ENCODE measurements at regions not wholly inside any gene's neighbourhood (a gene's known extent, or its start where the extent isn't known, plus 50 kb on each side); places are given as distances from the start of the nearest gene placed in this dataset.

DNA sequence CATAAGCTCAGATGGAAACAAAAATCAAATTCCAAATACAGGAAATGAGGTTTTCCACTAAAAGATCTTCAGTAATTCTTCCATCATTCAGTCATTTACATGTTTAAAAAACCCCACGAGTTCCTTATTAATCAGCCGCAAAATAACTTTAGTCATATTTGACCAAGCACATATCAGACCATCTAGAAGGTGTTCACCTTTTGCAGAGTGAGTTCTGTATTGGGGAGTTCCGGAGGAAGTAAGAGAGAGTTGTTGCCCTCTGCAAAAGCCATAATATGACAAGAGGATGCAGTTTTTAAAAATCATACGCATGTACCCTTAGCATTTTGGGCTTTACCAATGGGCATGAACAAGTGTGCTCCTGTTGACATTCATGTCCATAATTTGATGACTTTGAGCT, 61.6 kb downstream of the CCR1 start:
- no peak for DNase-seq

GRCh38 chr3:46146021-46146420, 62.1 kb downstream of the CCR1 start:
- no peak for DNase-seq

DNA sequence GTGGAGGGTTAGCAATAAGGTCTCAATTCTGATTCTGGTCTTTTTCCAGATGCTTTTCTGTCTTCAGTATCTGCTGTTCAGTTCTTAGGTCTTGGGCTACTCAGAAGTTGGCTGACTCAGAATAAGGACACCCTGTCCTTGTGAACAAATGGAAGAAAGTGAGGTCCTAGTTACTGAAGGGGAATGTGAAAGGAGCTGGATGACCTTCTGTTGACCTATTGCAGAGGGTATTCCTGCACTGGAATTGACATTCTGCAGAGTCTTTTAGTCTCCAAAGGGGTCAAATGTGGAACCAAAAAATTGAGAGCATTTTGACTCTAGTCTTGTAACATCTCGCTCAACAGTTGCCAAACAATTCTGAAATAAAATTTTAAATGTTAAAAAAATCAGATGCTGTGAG, 63.0 kb downstream of the CCR1 start:
- no peak for DNase-seq

DNA sequence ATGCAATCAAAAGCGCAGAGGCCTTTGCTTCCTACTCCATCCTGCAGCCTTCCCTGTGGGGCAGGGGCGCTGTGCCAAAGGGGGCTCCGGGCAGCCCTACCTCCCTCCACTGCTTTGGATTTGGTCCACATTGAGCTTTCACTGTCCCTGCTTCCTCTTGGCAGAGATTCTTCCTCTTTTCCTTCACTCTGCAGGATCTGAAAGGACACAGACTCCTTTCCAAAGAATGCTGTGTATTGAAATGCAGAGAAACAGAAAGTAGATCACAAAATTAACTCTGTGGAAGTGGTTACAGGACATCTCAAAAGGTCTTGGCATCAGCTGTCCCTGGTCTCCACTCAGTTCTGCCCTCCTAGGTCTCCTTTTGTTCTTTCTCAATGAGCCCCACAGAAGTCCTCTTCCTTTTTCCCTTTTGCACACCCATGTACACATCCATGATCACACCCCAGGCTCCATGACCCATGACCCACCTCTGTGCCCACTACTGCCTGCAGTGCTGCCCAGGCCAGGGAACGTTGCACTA, 64.1 kb downstream of the CCR1 start:
- peak; percentile 16 for DNase-seq

- no peak for DNase-seq
Observed at GRCh38 chr3:46141813-46142212, 66.3 kb downstream of the CCR1 start.

- no peak for DNase-seq
Observed at GRCh38 chr3:46138581-46138980, 69.5 kb downstream of the CCR1 start.

DNA sequence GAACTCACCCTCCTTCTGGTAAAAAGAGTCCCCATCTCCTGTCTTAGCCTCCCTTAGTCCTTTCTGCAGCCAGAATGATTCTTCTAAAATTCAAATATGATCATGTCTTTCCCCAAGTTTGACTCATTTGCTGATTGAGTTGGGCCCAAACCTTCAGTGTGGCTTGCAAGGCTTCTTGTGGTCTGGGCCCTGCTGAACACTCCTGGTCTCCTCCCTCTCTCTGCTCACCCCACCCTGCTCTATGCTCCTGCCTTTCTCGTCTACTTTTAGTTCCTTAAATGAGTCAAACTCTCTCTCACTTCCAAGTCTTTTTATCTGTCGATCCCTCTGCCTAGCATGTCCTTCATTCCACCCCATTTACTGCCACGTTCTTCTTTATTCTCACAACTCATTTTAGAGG, 72.6 kb downstream of the CCR1 start:
- no peak for DNase-seq

DNA sequence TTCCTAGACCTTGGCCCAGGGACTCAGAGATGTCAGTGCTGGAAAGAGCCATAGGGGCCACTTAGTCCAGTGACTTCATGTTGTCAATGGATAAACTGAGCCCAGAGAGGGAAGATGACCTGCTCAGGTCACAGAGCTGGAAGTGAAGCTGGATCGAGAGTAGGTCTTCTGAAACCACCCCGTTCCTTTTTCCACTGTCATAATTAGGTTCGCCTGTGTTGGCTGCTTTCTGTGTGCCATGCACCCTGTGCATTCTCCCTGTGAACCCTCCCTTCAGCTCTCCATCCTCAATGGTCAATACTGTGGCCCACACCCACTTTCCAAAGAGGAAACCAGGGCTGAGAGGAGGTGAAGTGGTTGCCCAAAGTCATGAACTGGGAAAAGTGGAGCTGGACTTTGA, 74.8 kb downstream of the CCR1 start:
- no peak for DNase-seq

GRCh38 chr3:46132565-46132964, 75.5 kb downstream of the CCR1 start:
- no peak for DNase-seq

DNA sequence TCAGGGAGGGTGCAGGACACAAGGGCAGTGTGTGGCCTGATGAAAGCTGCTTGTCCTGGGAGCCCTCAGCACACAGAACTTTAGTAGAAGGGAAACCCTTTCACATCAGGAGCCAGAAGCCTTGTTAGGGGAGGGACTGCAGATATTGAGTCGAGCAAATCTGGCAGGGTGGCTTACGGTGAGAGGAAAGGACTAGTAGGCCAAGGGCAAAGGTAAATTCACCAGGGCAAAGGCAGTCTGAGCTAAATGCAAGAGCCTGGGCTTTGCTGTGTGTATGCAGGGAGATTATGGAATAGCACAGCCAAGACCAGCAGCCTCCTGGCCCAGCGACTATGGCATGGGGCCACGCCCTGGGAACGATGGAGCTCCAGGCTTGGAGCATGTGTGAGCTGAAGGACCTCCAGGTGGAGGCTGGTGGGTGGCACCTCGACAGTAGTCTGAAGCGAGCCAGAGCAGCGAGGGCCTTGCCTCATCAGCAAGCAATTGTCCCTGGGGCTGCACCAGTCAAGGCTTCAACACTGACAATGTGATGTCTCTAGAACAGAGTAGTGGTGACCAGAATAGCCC, 76.1 kb downstream of the CCR1 start:
- DNase-seq: no peak

DNA sequence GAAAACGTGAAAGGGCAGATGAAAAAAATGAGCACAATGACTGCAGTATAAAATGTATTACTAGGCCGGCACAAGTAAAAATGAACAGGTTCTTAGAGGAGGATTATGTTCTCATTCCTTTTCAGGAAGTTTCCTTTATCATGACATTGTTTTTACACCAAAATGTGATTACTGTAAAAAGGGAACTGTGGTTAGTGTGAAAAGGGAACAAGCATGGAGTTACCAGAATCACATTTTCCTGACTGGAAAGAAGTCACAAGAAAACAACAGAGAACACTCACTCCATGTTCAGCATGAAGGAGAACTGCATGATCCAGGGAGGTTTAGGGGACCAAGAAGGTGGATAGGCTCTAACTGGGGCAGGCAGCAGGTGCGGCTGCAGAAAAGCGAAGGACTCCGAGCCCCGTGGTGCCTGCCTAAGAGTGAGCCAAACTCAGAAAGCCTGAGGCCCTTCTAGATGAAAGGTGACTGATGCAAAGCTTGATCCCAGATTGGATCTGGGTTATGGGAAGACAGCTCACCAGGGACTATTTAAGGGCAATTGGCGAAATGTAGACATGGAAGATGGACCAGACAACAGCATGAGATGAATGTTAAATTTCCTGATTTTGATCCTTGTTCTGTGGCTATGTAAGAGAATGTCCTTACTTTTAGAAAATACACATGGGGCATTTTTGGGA, 77.3 kb downstream of the CCR1 start:
- no peak for DNase-seq

GRCh38 chr3:46129588-46130272, 78.4 kb downstream of the CCR1 start:
- no peak for DNase-seq

DNA sequence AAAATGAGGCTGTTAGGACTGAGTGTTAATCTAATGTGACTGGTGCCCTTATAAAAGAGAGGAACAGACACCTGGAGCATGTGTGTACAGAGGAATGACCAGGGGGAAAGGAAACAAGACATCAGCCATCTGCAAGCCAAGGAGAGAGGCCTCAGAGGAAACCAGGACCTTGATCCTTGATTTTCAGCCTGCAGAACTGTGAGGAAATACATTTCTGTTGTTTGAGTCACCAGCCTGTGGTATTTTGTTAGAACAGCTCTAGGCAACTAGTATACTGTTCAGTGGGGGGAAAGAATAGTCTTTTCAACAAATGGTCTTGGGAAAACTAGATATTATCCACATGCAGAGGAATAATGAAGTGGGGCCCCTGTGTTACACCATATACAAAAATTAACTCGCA, 80.6 kb downstream of the CCR1 start:
- no peak for DNase-seq

DNA sequence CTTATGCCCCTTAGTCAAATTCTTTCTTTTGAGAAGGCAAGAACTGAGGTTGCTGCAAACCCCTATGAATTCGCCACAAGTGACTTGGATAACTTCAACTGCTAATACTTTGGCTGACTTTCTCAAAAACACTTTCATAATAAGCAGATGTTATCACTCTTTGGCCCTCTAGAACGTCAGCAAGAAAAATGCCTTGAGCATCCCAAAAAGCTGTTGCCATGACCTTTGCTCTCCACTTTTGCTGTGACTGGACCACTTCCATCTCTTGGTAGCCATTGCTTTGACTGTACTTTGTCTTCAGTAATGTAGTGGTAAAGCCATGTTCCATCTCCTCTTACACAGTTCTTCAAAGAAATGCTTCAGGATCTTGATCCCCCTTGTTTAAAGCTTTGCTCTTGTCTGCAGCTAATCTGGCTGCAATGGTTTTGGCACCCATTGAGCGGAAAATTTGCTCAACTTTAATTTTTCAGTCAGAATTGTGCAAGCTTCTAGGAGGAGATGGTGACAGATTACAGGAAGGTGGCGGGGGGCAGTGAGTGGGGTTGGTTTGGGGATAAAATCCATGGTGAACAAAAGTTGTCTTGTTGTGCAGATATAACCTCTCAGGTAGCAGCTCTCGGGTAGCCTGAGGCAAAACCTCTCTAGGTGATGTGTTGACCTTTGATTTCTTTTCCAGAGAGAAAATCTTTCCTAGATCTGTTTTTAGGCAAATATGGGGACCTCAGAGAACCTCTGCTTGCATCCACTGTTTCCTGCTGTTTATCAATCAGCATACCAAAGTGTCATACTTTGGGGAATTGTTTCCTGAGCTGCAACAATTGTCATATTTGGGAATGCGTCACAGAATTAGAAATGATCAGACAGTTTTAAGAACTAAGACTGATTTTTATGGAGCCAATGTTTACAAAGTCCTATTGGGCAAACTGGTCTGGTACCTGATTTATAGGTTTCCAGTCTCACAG, 83.6 kb downstream of the CCR1 start:
- no peak for DNase-seq

DNA sequence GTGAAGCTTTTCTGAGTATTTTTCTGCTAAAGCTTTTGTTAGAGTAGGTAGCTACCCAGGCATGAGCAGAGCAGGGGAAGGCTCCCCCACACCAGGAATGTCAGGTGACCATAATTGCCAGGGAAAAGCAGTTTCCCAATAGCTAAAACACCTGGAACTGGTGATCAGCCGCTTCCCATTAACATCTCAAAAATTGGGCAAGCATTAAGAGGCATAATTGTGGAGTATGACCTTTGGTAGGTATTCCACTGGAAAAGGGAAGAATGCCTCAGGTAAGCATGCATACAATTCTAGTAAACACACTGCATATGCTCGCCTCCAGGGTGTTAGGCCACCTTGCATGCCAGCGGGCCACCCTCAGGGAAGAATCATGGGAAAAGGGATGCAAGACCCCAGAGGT, 84.5 kb downstream of the CCR1 start:
- DNase-seq: no peak

DNA sequence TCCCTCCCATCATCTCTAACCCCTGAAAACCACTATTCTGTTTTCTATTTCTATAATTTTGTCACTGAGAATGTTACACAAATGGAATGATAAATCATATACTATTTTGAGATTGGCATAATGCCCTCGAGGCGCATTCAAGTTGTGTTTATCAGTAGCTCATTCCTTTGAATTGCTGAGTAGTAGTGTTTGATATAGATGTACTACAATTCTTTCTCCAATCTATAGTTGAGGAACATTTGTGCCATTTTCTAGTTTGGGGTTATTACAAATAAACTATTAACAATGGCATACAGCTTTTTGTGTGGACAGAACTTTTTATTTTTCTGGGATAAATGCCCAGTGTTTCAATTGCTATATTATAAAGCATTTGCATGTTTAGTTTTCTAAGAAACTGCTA, 86.0 kb downstream of the CCR1 start:
- DNase-seq: no peak

DNA sequence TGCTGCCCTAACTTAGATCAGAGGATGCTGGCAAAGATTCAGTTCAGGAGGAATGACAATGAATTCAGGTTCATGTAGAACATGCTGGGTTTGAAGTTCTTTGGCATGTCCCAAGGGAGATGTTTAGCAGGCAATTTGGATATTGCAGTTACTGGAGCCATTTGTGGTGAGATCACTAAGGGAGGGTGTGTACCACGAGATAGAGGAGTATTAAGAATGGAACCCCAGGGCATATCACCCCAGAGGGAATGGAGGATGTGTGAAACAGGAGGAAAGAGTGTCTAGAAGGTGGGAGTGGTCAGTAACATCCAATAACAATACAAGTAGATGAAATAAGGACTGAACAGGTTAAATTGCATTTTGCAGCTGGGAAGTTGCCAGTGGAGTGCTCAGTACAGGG, 87.1 kb downstream of the CCR1 start:
- no peak for DNase-seq

GRCh38 chr3:46119709-46120498, 88.2 kb downstream of the CCR1 start:
- DNase-seq: no peak

DNA sequence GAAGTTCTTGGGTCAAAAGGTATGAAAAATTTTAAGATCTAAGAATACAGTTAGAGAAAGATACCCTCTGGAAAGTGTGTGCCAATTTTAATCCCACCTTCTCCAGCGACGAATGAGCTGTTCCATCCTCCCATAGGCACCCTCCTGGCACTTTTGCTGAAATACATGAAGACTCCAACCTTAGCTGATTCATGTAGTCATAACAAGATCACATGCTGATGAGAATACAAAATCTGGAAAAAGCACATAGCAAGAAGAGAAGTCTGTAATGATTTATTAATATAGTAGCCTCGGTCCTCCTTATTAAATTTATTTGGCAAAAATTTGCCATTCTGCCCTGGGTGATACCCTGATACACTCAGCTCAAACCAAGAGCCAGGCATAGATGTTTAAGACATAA, 88.9 kb downstream of the CCR1 start:
- no peak for DNase-seq

- DNase-seq: no peak
Observed at GRCh38 chr3:46116996-46117395, 89.7 kb upstream of the XCR1 start.

- DNase-seq: no peak
Observed at GRCh38 chr3:46114323-46114988, 87.2 kb upstream of the XCR1 start.
